ENCODE measurements at regions not wholly inside any gene's neighbourhood (a gene's known extent, or its start where the extent isn't known, plus 50 kb on each side); places are given as distances from the start of the nearest gene placed in this dataset.
"Not testable (repeated sequence)": the region's sequence is repeated elsewhere in the genome, so short reads cannot be mapped to it uniquely, and the experiment has no call there.

- CTCF ChIA-PET = no interaction called here
- ATAC-seq (no peak), DNase-seq (no peak)
- no peak overlapping the region for H3K4me3 Mint-ChIP-seq
- H3K36me3 Mint-ChIP-seq (ENCODE audit: low read depth) = no peaks in the 10 kb centered on the region
- POLR2A ChIA-PET = no interaction called here
- H3K27me3 Mint-ChIP-seq (ENCODE audit: low read depth) = no peaks in the 10 kb centered on the region
- H3K4me1 Mint-ChIP-seq (ENCODE audit: low read depth) = no peaks in the 10 kb centered on the region
- H3K27ac Mint-ChIP-seq = no peak overlapping the region
- no peaks in the 10 kb centered on the region for H3K9me3 Mint-ChIP-seq (ENCODE audit: insufficient read depth)
Measured at GRCh38 chr5:130462516-130462915, 558.3 kb downstream of the CHSY3 start.

GRCh38 chr5:130455175-130455574 is 550.9 kb downstream of the CHSY3 start:
- no peak for DNase-seq
- ATAC-seq = no peak
- H3K27ac Mint-ChIP-seq = no peak overlapping the region
- H3K4me1 Mint-ChIP-seq (ENCODE audit: low read depth) = no peaks in the 10 kb centered on the region
- no peaks in the 10 kb centered on the region for H3K27me3 Mint-ChIP-seq (ENCODE audit: low read depth)
- ChIA-PET POLR2A (no interaction called here), CTCF (no interaction called here)
- no peaks in the 10 kb centered on the region for H3K9me3 Mint-ChIP-seq (ENCODE audit: insufficient read depth)
- no peaks in the 10 kb centered on the region for H3K36me3 Mint-ChIP-seq (ENCODE audit: low read depth)
- H3K4me3 Mint-ChIP-seq = no peak overlapping the region

GRCh38 chr5:130452744-130453143 is 548.5 kb downstream of the CHSY3 start:
- Mint-ChIP-seq H3K27ac (no peak overlapping the region), H3K4me1 (ENCODE audit: low read depth) (no peaks in the 10 kb centered on the region)

GRCh38 chr5:130436430-130436829 is 532.2 kb downstream of the CHSY3 start:
- Mint-ChIP-seq H3K27ac (no peak overlapping the region), H3K4me3 (no peak overlapping the region), H3K9me3 (ENCODE audit: insufficient read depth) (no peaks in the 10 kb centered on the region), H3K27me3 (ENCODE audit: low read depth) (no peaks in the 10 kb centered on the region), H3K4me1 (ENCODE audit: low read depth) (no peaks in the 10 kb centered on the region), H3K36me3 (ENCODE audit: low read depth) (no peaks in the 10 kb centered on the region)
- DNase-seq (no peak), ATAC-seq (no peak)
- CTCF ChIA-PET = no interaction called here
- POLR2A ChIA-PET = no interaction called here

More at GRCh38 chr5:130452744-130453143, 548.5 kb downstream of the CHSY3 start:
- ChIA-PET POLR2A (no interaction called here), CTCF (no interaction called here)
- ATAC-seq (no peak), DNase-seq (no peak)
- H3K9me3 Mint-ChIP-seq (ENCODE audit: insufficient read depth) = no peaks in the 10 kb centered on the region
- no peak overlapping the region for H3K4me3 Mint-ChIP-seq
- no peaks in the 10 kb centered on the region for H3K36me3 Mint-ChIP-seq (ENCODE audit: low read depth)
- no peaks in the 10 kb centered on the region for H3K27me3 Mint-ChIP-seq (ENCODE audit: low read depth)

- ATAC-seq (no peak), DNase-seq (no peak)
- peaks cover 3% of the 10 kb centered on the region for H3K9me3 Mint-ChIP-seq (ENCODE audit: insufficient read depth)
- no peak overlapping the region for H3K27ac Mint-ChIP-seq
- CTCF ChIA-PET = no interaction called here
- no peaks in the 10 kb centered on the region for H3K36me3 Mint-ChIP-seq (ENCODE audit: low read depth)
- no peak overlapping the region for H3K4me3 Mint-ChIP-seq
- POLR2A ChIA-PET = no interaction called here
- no peaks in the 10 kb centered on the region for H3K4me1 Mint-ChIP-seq (ENCODE audit: low read depth)
- no peaks in the 10 kb centered on the region for H3K27me3 Mint-ChIP-seq (ENCODE audit: low read depth)
Measured at GRCh38 chr5:130427222-130427955, 523.1 kb downstream of the CHSY3 start.

- ATAC-seq = no peak
- POLR2A ChIA-PET = no interaction called here
- H3K4me3 Mint-ChIP-seq = no peak overlapping the region
- H3K27ac Mint-ChIP-seq = no peak overlapping the region
- CTCF ChIA-PET = no interaction called here
- no peaks in the 10 kb centered on the region for H3K27me3 Mint-ChIP-seq (ENCODE audit: low read depth)
- no peaks in the 10 kb centered on the region for H3K36me3 Mint-ChIP-seq (ENCODE audit: low read depth)
- DNase-seq = no peak
- peaks cover 2% of the 10 kb centered on the region for H3K9me3 Mint-ChIP-seq (ENCODE audit: insufficient read depth)
- no peaks in the 10 kb centered on the region for H3K4me1 Mint-ChIP-seq (ENCODE audit: low read depth)
Measured at GRCh38 chr5:130425424-130425823, 521.2 kb downstream of the CHSY3 start.

GRCh38 chr5:130424341-130424740 is 520.1 kb downstream of the CHSY3 start:
- Mint-ChIP-seq H3K4me1 (ENCODE audit: low read depth) (no peaks in the 10 kb centered on the region), H3K27ac (no peak overlapping the region), H3K36me3 (ENCODE audit: low read depth) (no peaks in the 10 kb centered on the region), H3K4me3 (no peak overlapping the region), H3K9me3 (ENCODE audit: insufficient read depth) (no peaks in the 10 kb centered on the region), H3K27me3 (ENCODE audit: low read depth) (no peaks in the 10 kb centered on the region)
- no peak for DNase-seq
- CTCF ChIA-PET = no interaction called here
- no peak for ATAC-seq
- POLR2A ChIA-PET = no interaction called here

GRCh38 chr5:130402906-130403305 is 498.6 kb downstream of the CHSY3 start:
- ChIA-PET POLR2A (no interaction called here), CTCF (no interaction called here)
- H3K36me3 Mint-ChIP-seq (ENCODE audit: low read depth) = no peaks in the 10 kb centered on the region
- no peaks in the 10 kb centered on the region for H3K27me3 Mint-ChIP-seq (ENCODE audit: low read depth)
- no peaks in the 10 kb centered on the region for H3K9me3 Mint-ChIP-seq (ENCODE audit: insufficient read depth)
- ATAC-seq (no peak), DNase-seq (no peak)
- H3K27ac Mint-ChIP-seq = no peak overlapping the region
- H3K4me1 Mint-ChIP-seq (ENCODE audit: low read depth) = no peaks in the 10 kb centered on the region
- H3K4me3 Mint-ChIP-seq = no peak overlapping the region

GRCh38 chr5:130400091-130400490 is 495.8 kb downstream of the CHSY3 start:
- Mint-ChIP-seq H3K27ac (no peak overlapping the region), H3K9me3 (ENCODE audit: insufficient read depth) (no peaks in the 10 kb centered on the region), H3K27me3 (ENCODE audit: low read depth) (no peaks in the 10 kb centered on the region), H3K36me3 (ENCODE audit: low read depth) (no peaks in the 10 kb centered on the region), H3K4me3 (no peak overlapping the region), H3K4me1 (ENCODE audit: low read depth) (no peaks in the 10 kb centered on the region)
- ChIA-PET POLR2A (no interaction called here), CTCF (no interaction called here)
- DNase-seq (no peak), ATAC-seq (no peak)

- POLR2A ChIA-PET = no interaction called here
Measured at GRCh38 chr5:130398825-130399224, 494.6 kb downstream of the CHSY3 start.

GRCh38 chr5:130397727-130398126 is 493.5 kb downstream of the CHSY3 start:
- POLR2A ChIA-PET; H3K36me3 Mint-ChIP-seq (ENCODE audit: low read depth); H3K4me3 Mint-ChIP-seq; H3K27ac Mint-ChIP-seq; ATAC-seq; H3K27me3 Mint-ChIP-seq (ENCODE audit: low read depth); H3K4me1 Mint-ChIP-seq (ENCODE audit: low read depth); DNase-seq; H3K9me3 Mint-ChIP-seq (ENCODE audit: insufficient read depth): not testable (repeated sequence)
- CTCF ChIA-PET = interaction anchor here (0.6 kb wide), 1 partner anchor 1019 kb away, joined by 3 read pairs; no protein-coding TSS in a partner anchor

More at GRCh38 chr5:130398825-130399224, 494.6 kb downstream of the CHSY3 start:
- Mint-ChIP-seq H3K27me3 (ENCODE audit: low read depth) (no peaks in the 10 kb centered on the region), H3K9me3 (ENCODE audit: insufficient read depth) (peaks cover under 1% of the 10 kb centered on the region), H3K4me1 (ENCODE audit: low read depth) (no peaks in the 10 kb centered on the region), H3K4me3 (no peak overlapping the region), H3K36me3 (ENCODE audit: low read depth) (no peaks in the 10 kb centered on the region), H3K27ac (no peak overlapping the region)
- CTCF ChIA-PET = no interaction called here
- ATAC-seq (no peak), DNase-seq (no peak)

- peaks cover 3% of the 10 kb centered on the region for H3K9me3 Mint-ChIP-seq (ENCODE audit: insufficient read depth)
- H3K4me3 Mint-ChIP-seq = no peak overlapping the region
- DNase-seq (no peak), ATAC-seq (no peak)
- H3K27ac Mint-ChIP-seq = no peak overlapping the region
- ChIA-PET CTCF (no interaction called here), POLR2A (no interaction called here)
- no peaks in the 10 kb centered on the region for H3K27me3 Mint-ChIP-seq (ENCODE audit: low read depth)
- H3K36me3 Mint-ChIP-seq (ENCODE audit: low read depth) = no peaks in the 10 kb centered on the region
- no peaks in the 10 kb centered on the region for H3K4me1 Mint-ChIP-seq (ENCODE audit: low read depth)
Measured at GRCh38 chr5:130397132-130397531, 492.9 kb downstream of the CHSY3 start.

- H3K9me3 Mint-ChIP-seq (ENCODE audit: insufficient read depth); H3K4me1 Mint-ChIP-seq (ENCODE audit: low read depth); H3K36me3 Mint-ChIP-seq (ENCODE audit: low read depth); ATAC-seq; H3K27ac Mint-ChIP-seq; DNase-seq; H3K4me3 Mint-ChIP-seq; H3K27me3 Mint-ChIP-seq (ENCODE audit: low read depth); CTCF ChIA-PET; POLR2A ChIA-PET: not testable (repeated sequence)
Measured at GRCh38 chr5:130391727-130392264, 487.5 kb downstream of the CHSY3 start.

All from activated CD8-positive, alpha-beta T cell treated with anti-CD3 and anti-CD28 coated beads, Interleukin-2, amount 10 ng/mL, durations not matched to agents 7 days and 5 days (primary cell).